Caco-2 (cell line): ENCODE measurements at regions not wholly inside any gene's neighbourhood (a gene's known extent, or its start where the extent isn't known, plus 50 kb on each side); places are given as distances from the start of the nearest gene placed in this dataset.
"Not testable (repeated sequence)": the region's sequence is repeated elsewhere in the genome, so short reads cannot be mapped to it uniquely, and the experiment has no call there.

Experiments used
- BruUV-seq: library from RNA; stranded (reverse); fragments of 400-500 nt; replicated peaks from 2 replicates; lab custom pipeline; 2021; lab: Mats Ljungman, UMichigan
- CTCF ChIA-PET: fragments of 300-600 bp; sonication (Branson Sonifier 250); formaldehyde crosslinking; loops from one replicate; lab custom pipeline; 2022; ENCODE audit warnings: antibody characterized with exemption; lab: Charles Lee
- POLR2A ChIA-PET: fragments of 300-600 bp; sonication (Branson Sonifier 250); formaldehyde crosslinking; loops from one replicate; lab custom pipeline; 2022; ENCODE audit warnings: antibody characterized with exemption; lab: Charles Lee
- DNase-seq, 2 experiments: peaks; one replicate each; pipeline versions ENCODE4 v3.0.0 to v3.0.0-alpha.2; 2020 to 2022
- H3K27me3 ChIP-seq: replicated peaks from 2 replicates; pipeline ENCODE4 v1.6.0; 2011; ENCODE audit warnings: low read length; ENCODE audit not compliant: control insufficient read depth, insufficient read depth
- H3K36me3 ChIP-seq: 2 replicates; pipeline ENCODE4 v1.5.1; 2011; ENCODE audit warnings: low read length; ENCODE audit not compliant: control insufficient read depth, insufficient read depth
- H3K4me1 ChIP-seq: fragments of 250-450 bp; sonication (Bioruptor Pico); 2 replicates; pipeline ENCODE4 v1.5.1; 2020; ENCODE audit warnings: mild to moderate bottlenecking
- H3K4me3 ChIP-seq: 2 replicates; pipeline ENCODE4 v1.5.1; 2011; ENCODE audit warnings: low read depth, mild to moderate bottlenecking, control low read depth, low read length
- H3K9me3 ChIP-seq: fragments of 250-450 bp; sonication (Bioruptor Pico); 2 replicates; pipeline ENCODE4 v1.5.1; 2020; ENCODE audit warnings: mild to moderate bottlenecking, moderate library complexity
- H3K27ac Mint-ChIP-seq: one replicate; pipeline ENCODE4 v1.8.0; 2022; ENCODE audit warnings: mixed read lengths; ENCODE audit not compliant: unreplicated experiment
- H3K27me3 Mint-ChIP-seq: one replicate; pipeline ENCODE4 v1.8.0; 2022; ENCODE audit warnings: mixed read lengths; ENCODE audit not compliant: insufficient read depth, unreplicated experiment
- H3K36me3 Mint-ChIP-seq: one replicate; pipeline ENCODE4 v1.8.0; 2022; ENCODE audit warnings: mild to moderate bottlenecking, mixed read lengths; ENCODE audit not compliant: insufficient read depth, unreplicated experiment
- H3K4me1 Mint-ChIP-seq: one replicate; pipeline ENCODE4 v1.8.0; 2022; ENCODE audit warnings: low read depth, mixed read lengths; ENCODE audit not compliant: unreplicated experiment
- H3K4me3 Mint-ChIP-seq: one replicate; pipeline ENCODE4 v1.8.0; 2022; ENCODE audit warnings: mild to moderate bottlenecking, moderate library complexity, mixed read lengths; ENCODE audit not compliant: unreplicated experiment
- H3K9me3 Mint-ChIP-seq: one replicate; pipeline ENCODE4 v1.8.0; 2022; ENCODE audit warnings: mixed read lengths; ENCODE audit not compliant: unreplicated experiment
- CTCF ChIP-seq, 2 experiments: fragments of 200-600 bp in 1 of 2; IDR thresholded peaks; 1 replicate in 1 of 2; 2 replicates in 1 of 2; pipeline versions ENCODE4 v1.5.1 to v1.8.0; 2011 to 2022; ENCODE audit warnings: antibody characterized with exemption in 1 of 2, control low read depth in 1 of 2, inconsistent platforms in 1 of 2, low read depth in 1 of 2, low read length in 1 of 2, mild to moderate bottlenecking in 1 of 2, moderate library complexity in 1 of 2; ENCODE audit not compliant: insufficient read depth in 1 of 2, severe bottlenecking in 1 of 2, unreplicated experiment in 1 of 2
- intact Hi-C: fragments of 100-400 bp; cut with micrococcal nuclease; formaldehyde crosslinking; loops from one replicate; pipeline ENCODE4 v1.10.0; 2022; ENCODE audit not compliant: unreplicated experiment

- TF ChIP-seq CTCF (IDR thresholded peaks at IDR 0.05; ENCODE audit: insufficient read depth in 1 of 2, low read depth in 1 of 2, low read length in 1 of 2, severe bottlenecking in 1 of 2, unreplicated experiment in 1 of 2): no peak
- Histone ChIP-seq H3K27me3 (no peaks in the 10 kb centered on the region), H3K36me3 (no peaks in the 10 kb centered on the region), H3K9me3 (no peaks in the 10 kb centered on the region), H3K4me3 (no peak overlapping the region), H3K4me1 (peaks cover 45% of the 10 kb centered on the region)
- intact Hi-C loops: loop anchor here (2.0 kb wide), 1 partner anchor 199 kb away; no protein-coding TSS in a partner anchor
- H3K4me3 Mint-ChIP-seq: no peak overlapping the region
- BruUV-seq: no TSS peak
- H3K36me3 Mint-ChIP-seq: no peaks in the 10 kb centered on the region
- H3K4me1 Mint-ChIP-seq: peaks cover 30% of the 10 kb centered on the region
- no peak overlapping the region for H3K27ac Mint-ChIP-seq
- DNase-seq: no peak
- ChIA-PET POLR2A (no interaction called here), CTCF (no interaction called here)
- H3K27me3 Mint-ChIP-seq: no peaks in the 10 kb centered on the region
- peaks cover 12% of the 10 kb centered on the region for H3K9me3 Mint-ChIP-seq
Measured at GRCh38 chr11:81245791-81246190, 1487.9 kb downstream of the FAM181B start.

- BruUV-seq: no TSS peak
- Histone ChIP-seq H3K36me3 (no peaks in the 10 kb centered on the region), H3K4me3 (no peak overlapping the region), H3K9me3 (no peaks in the 10 kb centered on the region), H3K4me1 (peaks cover 31% of the 10 kb centered on the region), H3K27me3 (no peaks in the 10 kb centered on the region)
- no peak for DNase-seq
- Mint-ChIP-seq H3K9me3 (peaks cover 12% of the 10 kb centered on the region), H3K4me1 (peaks cover 18% of the 10 kb centered on the region), H3K36me3 (no peaks in the 10 kb centered on the region), H3K27me3 (no peaks in the 10 kb centered on the region), H3K4me3 (no peak overlapping the region), H3K27ac (no peak overlapping the region)
- intact Hi-C loops: no loop called here
- CTCF ChIA-PET: no interaction called here
- no peak for TF ChIP-seq CTCF (IDR thresholded peaks at IDR 0.05; ENCODE audit: insufficient read depth in 1 of 2, low read depth in 1 of 2, low read length in 1 of 2, severe bottlenecking in 1 of 2, unreplicated experiment in 1 of 2)
- POLR2A ChIA-PET: no interaction called here
Measured at GRCh38 chr11:81241672-81242275, 1491.9 kb downstream of the FAM181B start.

- intact Hi-C loops: loop anchor here (1.0 to 10.0 kb wide), 12 partner anchors 72 to 1529 kb away; no protein-coding TSS in a partner anchor
- ChIA-PET POLR2A (no interaction called here), CTCF (interaction anchor here (0.6 to 1.0 kb wide), 2 partner anchors 10 to 72 kb away, joined by 4 read pairs; no protein-coding TSS in a partner anchor)
- H3K36me3 Mint-ChIP-seq: no peaks in the 10 kb centered on the region
- no peaks in the 10 kb centered on the region for H3K36me3 ChIP-seq
- no TSS peak for BruUV-seq
- H3K4me1 Mint-ChIP-seq: no peaks in the 10 kb centered on the region
- peak; percentile 77 to 82 for TF ChIP-seq CTCF (IDR thresholded peaks at IDR 0.05; ENCODE audit: insufficient read depth in 1 of 2, low read depth in 1 of 2, low read length in 1 of 2, severe bottlenecking in 1 of 2, unreplicated experiment in 1 of 2)
- H3K27ac Mint-ChIP-seq: no peak overlapping the region
- peaks cover 7% of the 10 kb centered on the region; the same call in 1 of the 2 replicates for H3K4me1 ChIP-seq
- no peaks in the 10 kb centered on the region for H3K27me3 ChIP-seq
- H3K9me3 ChIP-seq: no peaks in the 10 kb centered on the region
- no peak overlapping the region for H3K4me3 Mint-ChIP-seq
- H3K4me3 ChIP-seq: no peak overlapping the region
- no peaks in the 10 kb centered on the region for H3K9me3 Mint-ChIP-seq
- peak; percentile 40 to 73 for DNase-seq
- no peaks in the 10 kb centered on the region for H3K27me3 Mint-ChIP-seq
Measured at GRCh38 chr11:81237139-81237538, 1496.5 kb downstream of the FAM181B start.

- POLR2A ChIA-PET, CTCF ChIA-PET, H3K27me3 Mint-ChIP-seq, H3K4me3 ChIP-seq, DNase-seq, H3K9me3 Mint-ChIP-seq, H3K36me3 Mint-ChIP-seq, BruUV-seq, H3K27ac Mint-ChIP-seq, intact Hi-C loops, H3K4me1 ChIP-seq, H3K9me3 ChIP-seq, H3K4me1 Mint-ChIP-seq, H3K27me3 ChIP-seq, H3K4me3 Mint-ChIP-seq, H3K36me3 ChIP-seq: not testable (repeated sequence)
Measured at GRCh38 chr11:81227409-81227808, 1506.3 kb downstream of the FAM181B start.
